ENCODE measurements at regions not wholly inside any gene's neighbourhood (a gene's known extent, or its start where the extent isn't known, plus 50 kb on each side); places are given as distances from the start of the nearest gene placed in this dataset.
A peak's percentile ranks its signal among the peaks of the same experiment; 100 is the strongest.

DNA sequence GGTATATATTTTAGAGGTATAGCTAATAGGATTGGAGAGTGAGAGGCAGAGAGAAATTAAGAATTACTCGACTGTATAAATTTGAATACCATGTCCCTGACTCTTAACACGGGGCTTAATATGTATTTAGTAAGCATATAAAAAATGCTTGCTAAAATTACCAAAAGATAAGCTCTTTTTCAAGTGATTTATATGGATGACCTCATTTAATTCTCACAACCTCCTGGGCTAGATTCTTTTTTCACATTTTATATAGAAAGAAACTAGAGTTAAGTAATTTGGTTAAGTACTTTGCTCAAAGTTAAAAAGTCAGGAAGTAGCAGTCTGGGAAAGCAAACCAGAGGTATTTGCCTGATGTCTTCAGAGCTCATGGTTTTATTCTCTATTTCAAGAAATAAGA is 963.5 kb upstream of the SOX9 start:
- no peak for DNase-seq (ENCODE audit: low read depth)

DNA sequence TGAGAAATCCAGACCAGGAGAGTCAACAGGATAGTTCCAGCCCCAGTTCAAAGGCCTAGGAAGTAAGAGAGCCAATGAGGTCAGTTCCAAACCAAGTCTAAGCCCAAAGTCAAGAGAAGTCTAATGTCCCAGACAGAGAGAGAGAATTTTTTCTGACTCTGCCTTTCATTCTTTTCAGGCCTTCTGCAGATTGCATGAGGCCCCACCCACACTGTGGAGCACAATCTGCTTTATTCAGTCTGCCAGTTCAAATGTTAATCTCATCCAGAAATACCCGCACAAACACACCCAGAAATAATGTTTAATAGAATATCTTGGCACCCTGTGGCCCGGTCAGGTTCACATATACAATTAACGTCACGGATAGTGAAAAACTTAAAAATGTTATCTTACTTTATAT is 962.4 kb upstream of the SOX9 start:
- DNase-seq (ENCODE audit: low read depth): no peak

DNA sequence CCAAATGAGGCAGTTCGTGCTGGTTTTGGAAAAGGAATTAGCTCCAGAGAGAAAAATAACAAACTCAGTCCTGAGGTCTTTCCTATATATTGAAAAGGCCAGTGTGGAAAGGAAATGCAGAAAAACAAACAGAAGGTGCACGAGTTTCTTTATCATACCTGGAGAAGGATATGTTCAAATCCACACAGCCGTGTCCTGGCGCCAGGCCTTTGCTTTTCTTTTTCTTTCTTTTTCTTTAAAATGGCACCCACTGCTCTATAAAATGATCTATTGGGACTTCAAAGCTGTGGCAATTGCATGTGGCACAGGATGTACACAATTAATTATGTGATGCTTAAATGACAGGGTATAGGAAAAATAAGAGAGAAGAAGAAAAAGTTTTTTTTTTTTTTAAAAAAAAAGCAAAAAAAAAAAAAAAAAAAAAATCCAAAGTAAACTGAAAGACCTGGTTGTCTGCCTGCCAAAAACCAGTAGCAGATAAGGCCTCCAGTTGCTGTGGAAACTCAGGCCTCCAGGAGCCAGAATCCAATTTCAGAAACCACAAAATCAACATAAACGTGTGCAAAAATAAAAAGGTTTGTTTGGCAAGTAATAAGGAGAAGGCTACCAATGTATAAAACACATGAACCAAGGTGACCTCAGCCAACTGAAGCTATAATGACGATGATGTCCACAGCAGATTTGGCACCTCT is 957.6 kb upstream of the SOX9 start:
- peak; percentile 70 for DNase-seq (ENCODE audit: low read depth)

DNA sequence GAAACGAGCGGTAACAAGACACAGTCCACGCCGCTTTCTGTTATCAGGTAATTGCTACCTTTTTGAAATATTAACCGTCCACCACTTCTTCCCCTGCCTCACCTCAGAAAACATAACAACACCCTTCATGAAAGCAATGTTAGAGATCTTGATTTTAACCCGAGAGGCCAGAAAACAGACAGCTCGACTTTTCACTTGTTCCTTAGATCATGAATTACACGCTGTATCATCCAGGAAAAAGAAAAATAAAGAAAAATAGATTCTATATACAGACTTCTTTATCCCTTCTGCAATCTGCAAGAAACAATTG is 957.1 kb upstream of the SOX9 start:
- DNase-seq (ENCODE audit: low read depth): no peak

- DNase-seq (ENCODE audit: low read depth): no peak
Observed at GRCh38 chr17:71164561-71164960, 956.3 kb upstream of the SOX9 start.

DNA sequence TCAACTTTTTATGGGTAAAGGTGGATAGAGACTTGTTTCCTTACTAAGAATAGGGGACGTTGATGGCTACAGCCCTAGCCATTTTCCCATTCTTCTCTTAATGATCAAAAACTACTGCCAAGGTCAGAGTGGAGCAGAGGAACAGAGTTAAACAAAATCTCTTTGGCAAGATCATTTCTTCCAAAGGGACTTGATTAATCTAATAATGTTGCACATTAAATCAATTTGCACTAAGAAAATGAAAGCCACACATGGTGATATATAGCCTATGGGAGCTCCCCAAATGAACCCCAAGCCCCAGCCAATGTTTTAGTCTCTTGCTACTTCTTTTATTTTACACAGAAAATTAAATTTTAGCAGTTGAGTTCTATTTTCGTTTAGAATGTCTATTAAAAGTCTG is 954.5 kb upstream of the SOX9 start:
- no peak for DNase-seq (ENCODE audit: low read depth)

DNA sequence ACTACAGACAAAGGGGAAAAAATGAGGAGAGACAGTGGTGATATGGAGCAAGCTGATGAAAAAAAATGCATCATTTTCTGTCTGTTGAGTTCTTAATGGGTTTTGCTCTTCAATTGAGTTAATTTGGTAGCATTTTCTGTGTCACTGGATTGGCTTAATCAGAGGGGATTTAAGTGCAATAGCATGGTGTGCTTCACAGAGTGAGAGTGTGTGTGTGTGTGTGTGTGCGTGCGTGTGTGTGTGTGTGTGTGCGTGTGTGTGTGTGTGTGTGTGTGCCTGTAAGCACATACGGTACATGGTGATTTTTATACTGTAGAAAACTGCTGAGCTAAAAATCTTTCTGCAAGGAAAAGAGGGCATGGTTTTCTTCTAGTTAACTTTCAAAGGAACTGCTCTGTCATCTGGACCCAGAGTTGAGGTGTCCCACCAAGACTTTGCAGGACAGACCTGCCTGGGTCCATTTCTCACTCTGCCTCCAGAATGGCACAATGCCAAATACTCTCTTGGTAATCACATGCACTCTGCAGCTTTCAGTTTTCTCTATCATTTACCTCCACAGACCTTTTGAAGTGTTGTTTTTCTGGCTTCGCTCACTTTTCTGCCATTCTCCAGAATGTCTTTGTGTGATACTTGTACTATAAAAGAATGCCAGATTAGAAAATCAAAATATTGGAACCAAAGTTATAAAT is 952.6 kb upstream of the SOX9 start:
- DNase-seq (ENCODE audit: low read depth): no peak

GRCh38 chr17:71170070-71170469 is 950.8 kb upstream of the SOX9 start:
- DNase-seq (ENCODE audit: low read depth): no peak

GRCh38 chr17:71171270-71171669 is 949.5 kb upstream of the SOX9 start:
- DNase-seq (ENCODE audit: low read depth): no peak

DNA sequence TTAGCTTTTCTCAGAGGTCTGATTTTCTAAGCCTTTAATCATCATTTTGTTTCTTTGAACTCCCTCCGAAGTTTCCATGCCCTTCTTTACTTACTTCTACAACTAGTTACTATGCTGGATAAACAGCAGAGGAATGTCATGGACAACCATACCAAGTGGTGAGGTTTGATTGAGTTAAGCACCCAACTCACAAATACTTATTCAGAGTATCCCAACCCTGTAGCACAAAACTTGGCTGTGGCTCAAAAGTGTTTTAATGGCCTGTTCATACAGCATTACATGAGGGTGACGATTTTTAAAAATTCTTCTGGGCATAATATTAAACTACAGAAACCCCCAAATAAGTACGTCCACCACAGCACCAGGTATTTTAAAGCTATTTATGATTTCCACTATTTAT is 946.8 kb upstream of the SOX9 start:
- DNase-seq (ENCODE audit: low read depth): no peak

DNA sequence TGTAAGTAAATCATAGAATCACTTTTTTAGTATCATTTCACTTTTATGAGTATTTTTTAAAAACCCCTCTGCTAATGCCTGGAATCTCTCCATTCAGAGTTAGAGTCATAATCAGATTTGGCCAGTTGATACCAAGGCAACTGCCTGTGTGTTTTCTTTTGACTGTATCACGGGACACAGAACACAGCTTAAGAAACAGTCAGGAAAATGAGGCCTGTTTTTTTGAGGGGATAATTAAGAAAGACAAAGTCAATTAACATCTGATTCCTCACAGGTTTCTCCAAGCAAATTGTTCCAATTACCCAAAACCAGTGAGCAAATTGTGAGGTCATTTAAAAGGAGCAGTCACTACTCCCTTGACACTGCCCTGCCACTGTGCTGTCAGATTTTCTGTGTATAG is 944.5 kb upstream of the SOX9 start:
- DNase-seq (ENCODE audit: low read depth): no peak

GRCh38 chr17:71176928-71177443 is 943.8 kb upstream of the SOX9 start:
- no peak for DNase-seq (ENCODE audit: low read depth)

GRCh38 chr17:71180801-71181385 is 939.9 kb upstream of the SOX9 start:
- DNase-seq (ENCODE audit: low read depth): peak; percentile 67

DNA sequence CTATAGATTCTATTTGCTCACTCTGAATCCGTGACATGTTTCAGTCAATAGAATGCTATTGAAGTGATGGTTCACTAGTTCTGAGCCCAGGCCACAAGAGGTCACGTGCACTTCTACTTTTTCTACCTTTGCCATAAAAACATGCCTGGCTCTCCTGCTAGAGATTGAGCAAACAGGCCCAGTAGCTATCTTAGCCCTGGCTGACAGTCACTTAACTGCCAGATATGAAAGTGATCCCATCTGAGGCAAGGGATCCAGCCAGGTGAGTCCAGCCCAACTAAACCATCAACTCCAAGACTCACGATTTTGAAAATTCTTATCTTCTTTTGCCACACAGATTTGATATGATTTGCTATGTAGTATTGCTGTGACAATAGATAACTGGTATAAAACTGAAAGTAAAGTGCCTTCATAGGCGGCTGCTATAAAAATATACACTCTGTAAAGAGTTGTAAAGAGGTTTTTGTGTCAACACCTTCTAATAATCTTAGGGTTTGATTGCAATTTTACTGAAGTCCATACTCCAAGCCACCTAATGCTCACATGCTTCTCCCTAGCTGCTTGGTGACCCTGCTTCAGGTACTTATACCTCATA is 937.7 kb upstream of the SOX9 start:
- DNase-seq (ENCODE audit: low read depth): no peak

GRCh38 chr17:71184716-71185115 is 936.1 kb upstream of the SOX9 start:
- no peak for DNase-seq (ENCODE audit: low read depth)

GRCh38 chr17:71187145-71187878 is 933.5 kb upstream of the SOX9 start:
- DNase-seq (ENCODE audit: low read depth): no peak

- DNase-seq (ENCODE audit: low read depth): peak; percentile 93
Observed at GRCh38 chr17:71188811-71189492, 931.9 kb upstream of the SOX9 start.

GRCh38 chr17:71189493-71189831 is 931.4 kb upstream of the SOX9 start:
- DNase-seq (ENCODE audit: low read depth): no peak

- no peak for DNase-seq (ENCODE audit: low read depth)
Observed at GRCh38 chr17:71192039-71192555, 928.7 kb upstream of the SOX9 start.

DNA sequence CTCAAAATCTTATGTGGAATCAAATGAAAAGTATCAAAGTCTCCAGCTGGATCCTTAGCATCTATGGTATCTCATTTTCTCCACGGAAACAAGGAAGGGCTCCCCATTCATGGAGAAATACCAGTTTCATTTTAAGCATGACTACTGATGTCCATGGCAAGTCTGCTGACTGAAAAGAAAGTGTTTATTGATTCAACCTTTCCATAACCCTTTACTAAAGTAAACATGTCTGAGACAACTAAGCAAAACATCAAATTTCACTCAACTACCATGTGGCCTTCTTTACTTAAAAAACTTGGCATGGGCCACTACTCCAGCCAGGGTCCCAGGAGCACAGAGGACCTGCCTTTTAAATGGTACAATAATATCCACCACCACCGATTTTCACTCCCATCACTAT is 928.0 kb upstream of the SOX9 start:
- peak; percentile 49 for DNase-seq (ENCODE audit: low read depth)

DNA sequence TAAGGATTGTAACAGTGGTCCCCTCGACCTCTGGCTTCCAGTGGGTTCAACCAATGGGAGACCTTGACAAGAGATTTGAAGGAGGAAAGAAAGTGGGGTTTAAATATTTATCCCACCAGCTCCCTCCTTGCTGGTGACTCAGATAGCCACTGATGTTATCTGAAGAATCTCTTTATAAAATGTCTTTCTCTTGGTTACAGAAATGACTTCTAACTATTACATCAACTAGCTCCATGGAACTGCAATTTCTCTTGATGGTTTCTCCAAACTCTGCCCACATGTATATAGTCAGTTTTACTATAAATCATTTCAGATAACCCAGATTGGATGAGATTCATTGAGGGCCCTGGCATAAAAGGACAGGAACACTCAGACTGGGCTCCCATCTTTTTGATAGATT is 920.2 kb upstream of the SOX9 start:
- DNase-seq (ENCODE audit: low read depth): no peak

DNA sequence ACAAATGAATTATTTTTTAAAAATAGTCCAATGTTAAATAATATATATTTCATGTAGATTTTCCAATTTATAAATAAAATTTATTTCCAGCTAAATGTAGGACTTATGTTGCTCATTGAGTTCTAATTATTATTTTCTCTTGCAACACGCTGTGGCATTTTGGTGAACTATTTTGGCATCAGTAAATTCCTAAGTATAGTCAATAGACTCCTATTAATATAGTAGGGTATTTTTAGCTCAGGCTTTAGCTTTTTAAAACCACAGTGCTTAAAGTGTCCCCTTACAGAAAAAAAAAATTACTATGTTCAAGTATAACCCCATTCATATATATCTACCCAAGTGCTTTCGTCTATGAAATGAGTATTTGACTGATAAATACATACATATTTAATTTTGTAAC is 919.2 kb upstream of the SOX9 start:
- no peak for DNase-seq (ENCODE audit: low read depth)

All from iris pigment epithelial cell (primary cell).